SK-N-DZ (cell line): ENCODE measurements at regions not wholly inside any gene's neighbourhood (a gene's known extent, or its start where the extent isn't known, plus 50 kb on each side); places are given as distances from the start of the nearest gene placed in this dataset.

Experiments
- DNase-seq: peaks from one replicate; pipeline ENCODE4 v3.0.0-alpha.2; 2015; ENCODE audit warnings: low spot score

- no peak for DNase-seq
Measured at GRCh38 chr11:70816156-70816678, 417.9 kb downstream of the CTTN start.

- no peak for DNase-seq
Measured at GRCh38 chr11:70818351-70818750, 420.0 kb downstream of the CTTN start.

- DNase-seq: no peak
Measured at GRCh38 chr11:70819022-70819421, 420.7 kb downstream of the CTTN start.

GRCh38 chr11:70820311-70820710, 422.0 kb downstream of the CTTN start:
- no peak for DNase-seq

- no peak for DNase-seq
Measured at GRCh38 chr11:70820712-70821111, 422.4 kb downstream of the CTTN start.

- DNase-seq: no peak
Measured at GRCh38 chr11:70823771-70824170, 425.4 kb downstream of the CTTN start.

- DNase-seq: no peak
Measured at GRCh38 chr11:70824605-70825245, 426.4 kb downstream of the CTTN start.

GRCh38 chr11:70825893-70826540, 426.4 kb downstream of the SHANK2 start:
- no peak for DNase-seq

- no peak for DNase-seq
Measured at GRCh38 chr11:70826541-70827335, 425.6 kb downstream of the SHANK2 start.

GRCh38 chr11:70828593-70829082, 423.7 kb downstream of the SHANK2 start:
- no peak for DNase-seq

GRCh38 chr11:70829134-70829885, 423.1 kb downstream of the SHANK2 start:
- DNase-seq: no peak

- no peak for DNase-seq
Measured at GRCh38 chr11:70829886-70830272, 422.5 kb downstream of the SHANK2 start.

GRCh38 chr11:70833011-70833410, 419.4 kb downstream of the SHANK2 start:
- no peak for DNase-seq

- DNase-seq: no peak
Measured at GRCh38 chr11:70833554-70833953, 418.8 kb downstream of the SHANK2 start.

GRCh38 chr11:70834277-70834940, 418.0 kb downstream of the SHANK2 start:
- no peak for DNase-seq

GRCh38 chr11:70834984-70835560, 417.3 kb downstream of the SHANK2 start:
- no peak for DNase-seq

- DNase-seq: no peak
Measured at GRCh38 chr11:70836071-70836470, 416.3 kb downstream of the SHANK2 start.

- no peak for DNase-seq
Measured at GRCh38 chr11:70838198-70838597, 414.2 kb downstream of the SHANK2 start.

GRCh38 chr11:70839851-70840250, 412.5 kb downstream of the SHANK2 start:
- no peak for DNase-seq

GRCh38 chr11:70841264-70841663, 411.1 kb downstream of the SHANK2 start:
- DNase-seq: no peak

- no peak for DNase-seq
Measured at GRCh38 chr11:70842256-70842655, 410.1 kb downstream of the SHANK2 start.
